ENCODE measurements at regions not wholly inside any gene's neighbourhood (a gene's known extent, or its start where the extent isn't known, plus 50 kb on each side); places are given as distances from the start of the nearest gene placed in this dataset.

- Histone ChIP-seq H3K4me1 (replicated peaks) (no peaks in the 10 kb centered on the region), H3K4me3 (no peak overlapping the region), H3K27ac (no peak overlapping the region), H3K27me3 (replicated peaks) (no peaks in the 10 kb centered on the region), H3K36me3 (no peaks in the 10 kb centered on the region), H3K9me3 (replicated peaks) (no peaks in the 10 kb centered on the region)
- no peak for DNase-seq (ENCODE audit: low read depth in 1 of 2, low spot score in 2 of 2)
Observed at GRCh38 chr4:124415146-124415545, 297.4 kb downstream of the ANKRD50 start.

GRCh38 chr4:124417371-124417770, 295.2 kb downstream of the ANKRD50 start:
- no peaks in the 10 kb centered on the region for H3K4me1 ChIP-seq (replicated peaks)
- no peaks in the 10 kb centered on the region for H3K27me3 ChIP-seq (replicated peaks)
- H3K9me3 ChIP-seq (replicated peaks): no peaks in the 10 kb centered on the region
- no peak overlapping the region for H3K4me3 ChIP-seq
- H3K36me3 ChIP-seq: no peaks in the 10 kb centered on the region
- no peak for DNase-seq (ENCODE audit: low read depth in 1 of 2, low spot score in 2 of 2)
- no peak overlapping the region for H3K27ac ChIP-seq

GRCh38 chr4:124420166-124420695, 292.3 kb downstream of the ANKRD50 start:
- Histone ChIP-seq H3K27me3 (replicated peaks) (no peaks in the 10 kb centered on the region), H3K36me3 (no peaks in the 10 kb centered on the region), H3K4me1 (replicated peaks) (no peaks in the 10 kb centered on the region), H3K4me3 (no peak overlapping the region), H3K27ac (no peak overlapping the region), H3K9me3 (replicated peaks) (no peaks in the 10 kb centered on the region)
- DNase-seq (ENCODE audit: low read depth in 1 of 2, low spot score in 2 of 2): no peak

GRCh38 chr4:124423160-124423559, 289.4 kb downstream of the ANKRD50 start:
- no peaks in the 10 kb centered on the region for H3K36me3 ChIP-seq
- H3K4me1 ChIP-seq (replicated peaks): no peaks in the 10 kb centered on the region
- H3K27me3 ChIP-seq (replicated peaks): no peaks in the 10 kb centered on the region
- no peak overlapping the region for H3K27ac ChIP-seq
- H3K4me3 ChIP-seq: no peak overlapping the region
- no peak for DNase-seq (ENCODE audit: low read depth in 1 of 2, low spot score in 2 of 2)
- H3K9me3 ChIP-seq (replicated peaks): no peaks in the 10 kb centered on the region

DNA sequence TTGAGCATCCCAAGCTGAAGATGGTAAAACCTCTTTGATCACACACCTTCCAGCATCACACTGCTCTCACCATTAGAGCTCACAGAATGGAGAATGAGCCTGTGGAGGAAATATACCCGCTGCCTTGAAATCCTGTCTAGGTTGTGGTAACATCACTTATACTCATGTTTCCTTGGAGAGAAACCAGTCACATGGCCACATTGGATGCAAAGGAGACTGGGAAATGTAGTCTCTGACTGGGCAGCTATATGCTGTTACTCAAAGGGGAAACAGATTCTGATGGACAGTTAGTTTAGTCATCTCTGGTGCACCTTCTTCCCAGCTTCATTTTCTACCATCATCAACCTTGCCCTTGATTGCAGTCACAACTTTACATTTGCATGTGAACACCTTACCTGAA, 286.3 kb downstream of the ANKRD50 start:
- H3K36me3 ChIP-seq: no peaks in the 10 kb centered on the region
- H3K27ac ChIP-seq: no peak overlapping the region
- no peaks in the 10 kb centered on the region for H3K9me3 ChIP-seq (replicated peaks)
- H3K27me3 ChIP-seq (replicated peaks): no peaks in the 10 kb centered on the region
- no peak overlapping the region for H3K4me3 ChIP-seq
- DNase-seq (ENCODE audit: low read depth in 1 of 2, low spot score in 2 of 2): no peak
- no peaks in the 10 kb centered on the region for H3K4me1 ChIP-seq (replicated peaks)

GRCh38 chr4:124427095-124427767, 285.3 kb downstream of the ANKRD50 start:
- H3K27ac ChIP-seq: no peak overlapping the region
- no peaks in the 10 kb centered on the region for H3K4me1 ChIP-seq (replicated peaks)
- H3K36me3 ChIP-seq: no peaks in the 10 kb centered on the region
- no peaks in the 10 kb centered on the region for H3K9me3 ChIP-seq (replicated peaks)
- no peak for DNase-seq (ENCODE audit: low read depth in 1 of 2, low spot score in 2 of 2)
- H3K4me3 ChIP-seq: no peak overlapping the region
- no peaks in the 10 kb centered on the region for H3K27me3 ChIP-seq (replicated peaks)

DNA sequence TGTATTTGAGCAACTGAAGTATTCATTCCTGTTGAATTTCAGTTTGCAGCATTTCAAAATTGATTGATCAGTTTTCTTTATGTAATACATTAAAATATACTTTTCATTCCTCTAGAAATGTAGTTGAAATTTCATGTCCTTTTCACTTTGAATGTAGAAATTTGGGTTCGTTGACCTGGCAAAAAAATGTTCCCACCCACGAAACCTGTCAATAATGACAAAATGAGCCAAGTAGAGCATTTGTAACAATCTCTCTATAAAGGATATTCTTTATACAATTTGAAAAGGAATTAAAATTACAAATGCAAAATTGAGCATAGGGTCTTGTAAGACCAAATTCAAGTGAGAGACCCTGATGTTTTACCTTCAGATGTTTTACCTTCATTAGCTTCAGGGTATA, 283.9 kb downstream of the ANKRD50 start:
- H3K4me1 ChIP-seq (replicated peaks): no peaks in the 10 kb centered on the region
- H3K4me3 ChIP-seq: no peak overlapping the region
- no peaks in the 10 kb centered on the region for H3K36me3 ChIP-seq
- H3K27ac ChIP-seq: no peak overlapping the region
- H3K9me3 ChIP-seq (replicated peaks): no peaks in the 10 kb centered on the region
- no peaks in the 10 kb centered on the region for H3K27me3 ChIP-seq (replicated peaks)
- DNase-seq (ENCODE audit: low read depth in 1 of 2, low spot score in 2 of 2): no peak

- Histone ChIP-seq H3K4me1 (replicated peaks) (no peaks in the 10 kb centered on the region), H3K4me3 (no peak overlapping the region), H3K36me3 (no peaks in the 10 kb centered on the region), H3K27me3 (replicated peaks) (no peaks in the 10 kb centered on the region), H3K9me3 (replicated peaks) (no peaks in the 10 kb centered on the region), H3K27ac (no peak overlapping the region)
- no peak for DNase-seq (ENCODE audit: low read depth in 1 of 2, low spot score in 2 of 2)
Observed at GRCh38 chr4:124429746-124430250, 282.7 kb downstream of the ANKRD50 start.

- Histone ChIP-seq H3K9me3 (replicated peaks) (no peaks in the 10 kb centered on the region), H3K27me3 (replicated peaks) (no peaks in the 10 kb centered on the region), H3K36me3 (no peaks in the 10 kb centered on the region), H3K27ac (no peak overlapping the region), H3K4me1 (replicated peaks) (no peaks in the 10 kb centered on the region), H3K4me3 (no peak overlapping the region)
- no peak for DNase-seq (ENCODE audit: low read depth in 1 of 2, low spot score in 2 of 2)
Observed at GRCh38 chr4:124431653-124432192, 280.8 kb downstream of the ANKRD50 start.

- no peak for DNase-seq (ENCODE audit: low read depth in 1 of 2, low spot score in 2 of 2)
- Histone ChIP-seq H3K36me3 (no peaks in the 10 kb centered on the region), H3K9me3 (replicated peaks) (no peaks in the 10 kb centered on the region), H3K4me1 (replicated peaks) (no peaks in the 10 kb centered on the region), H3K4me3 (no peak overlapping the region), H3K27ac (no peak overlapping the region), H3K27me3 (replicated peaks) (no peaks in the 10 kb centered on the region)
Observed at GRCh38 chr4:124432500-124432899, 280.0 kb downstream of the ANKRD50 start.

- Histone ChIP-seq H3K36me3 (no peaks in the 10 kb centered on the region), H3K27me3 (replicated peaks) (no peaks in the 10 kb centered on the region), H3K9me3 (replicated peaks) (no peaks in the 10 kb centered on the region), H3K4me1 (replicated peaks) (no peaks in the 10 kb centered on the region), H3K27ac (no peak overlapping the region), H3K4me3 (no peak overlapping the region)
- DNase-seq (ENCODE audit: low read depth in 1 of 2, low spot score in 2 of 2): no peak
Observed at GRCh38 chr4:124433044-124433443, 279.5 kb downstream of the ANKRD50 start.

DNA sequence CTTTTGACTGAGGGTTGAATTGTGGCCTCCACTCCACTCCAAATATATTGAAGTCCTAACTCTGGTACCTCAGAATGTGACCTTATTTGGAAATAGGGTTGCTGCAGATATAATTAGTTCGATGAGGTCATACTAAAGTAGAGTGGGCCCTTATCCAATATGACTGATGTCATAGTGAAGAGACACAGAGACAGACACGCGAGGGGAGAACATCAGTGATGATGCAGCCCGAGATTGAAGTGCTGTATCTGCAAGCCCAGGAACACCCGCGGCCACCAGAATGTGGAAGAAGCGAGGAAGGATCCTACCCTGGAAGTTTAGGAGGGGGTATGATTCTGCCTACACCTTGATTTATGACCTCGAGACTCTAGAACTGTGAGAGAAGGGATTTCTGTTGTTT, 279.0 kb downstream of the ANKRD50 start:
- no peaks in the 10 kb centered on the region for H3K27me3 ChIP-seq (replicated peaks)
- no peaks in the 10 kb centered on the region for H3K36me3 ChIP-seq
- DNase-seq (ENCODE audit: low read depth in 1 of 2, low spot score in 2 of 2): no peak
- no peak overlapping the region for H3K4me3 ChIP-seq
- H3K4me1 ChIP-seq (replicated peaks): no peaks in the 10 kb centered on the region
- H3K27ac ChIP-seq: no peak overlapping the region
- no peaks in the 10 kb centered on the region for H3K9me3 ChIP-seq (replicated peaks)

DNA sequence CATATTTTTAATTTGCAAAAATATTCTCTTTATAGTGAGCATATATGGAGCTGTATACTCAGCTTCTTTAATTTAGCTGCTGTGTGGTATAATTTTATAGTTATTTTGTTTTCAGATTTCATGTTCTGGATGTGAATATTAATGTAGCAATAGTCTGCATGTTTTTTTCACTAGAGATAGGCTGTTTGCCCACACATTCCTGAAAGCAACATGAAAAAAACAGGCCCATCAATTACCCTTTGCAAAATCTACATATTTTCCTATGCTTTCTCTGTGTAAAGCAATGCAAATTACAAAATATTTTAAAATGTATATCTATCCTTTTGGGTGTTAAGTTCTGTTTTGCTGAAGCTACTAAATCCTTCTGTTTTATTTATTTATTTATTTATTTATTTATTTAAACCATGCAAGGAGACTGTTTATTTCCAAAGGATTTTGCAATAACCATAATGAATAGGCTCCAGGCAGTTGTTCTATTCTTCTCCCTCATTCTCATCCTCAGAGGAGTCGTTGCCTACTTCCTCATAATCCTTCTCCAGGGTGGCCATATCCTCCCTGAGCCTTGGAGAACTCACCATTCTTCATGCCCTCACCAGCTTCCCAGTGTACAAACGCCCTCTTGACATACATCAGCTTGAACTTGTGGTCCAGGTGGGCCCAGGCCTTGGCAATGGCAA, 277.1 kb downstream of the ANKRD50 start:
- Histone ChIP-seq H3K36me3 (no peaks in the 10 kb centered on the region), H3K4me1 (replicated peaks) (no peaks in the 10 kb centered on the region), H3K9me3 (replicated peaks) (no peaks in the 10 kb centered on the region), H3K27me3 (replicated peaks) (no peaks in the 10 kb centered on the region), H3K27ac (no peak overlapping the region), H3K4me3 (no peak overlapping the region)
- DNase-seq (ENCODE audit: low read depth in 1 of 2, low spot score in 2 of 2): no peak

DNA sequence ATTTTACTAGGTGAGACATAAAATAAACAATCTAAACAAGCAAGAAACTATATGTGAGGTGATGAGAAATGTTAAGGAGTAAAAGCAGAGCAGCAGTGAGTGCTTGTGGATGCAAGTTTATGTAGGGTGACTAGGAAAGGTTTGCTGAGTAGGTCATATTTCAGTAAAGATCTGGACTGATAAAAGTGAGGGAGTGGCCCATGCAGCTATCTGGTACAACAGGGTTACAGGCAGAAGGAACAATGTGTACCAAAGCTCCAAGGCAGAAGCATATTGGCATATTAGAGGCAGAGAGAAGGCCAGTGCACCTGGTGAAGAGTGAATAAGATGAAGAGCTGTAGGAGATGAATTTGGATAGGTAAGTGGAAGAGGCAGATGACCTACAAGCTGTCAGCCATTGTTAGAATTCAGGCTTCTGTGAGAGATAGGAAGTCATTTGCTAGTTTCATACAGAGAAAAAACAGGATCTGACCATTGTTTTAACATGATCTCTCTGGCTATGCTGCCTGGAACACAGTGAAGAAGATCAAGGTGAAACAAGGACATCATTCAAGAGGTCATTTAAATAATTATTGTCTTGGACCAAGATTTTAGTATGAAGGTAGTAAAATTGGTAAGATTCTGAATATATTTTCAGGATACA, 274.6 kb downstream of the ANKRD50 start:
- no peaks in the 10 kb centered on the region for H3K27me3 ChIP-seq (replicated peaks)
- no peak overlapping the region for H3K4me3 ChIP-seq
- no peaks in the 10 kb centered on the region for H3K36me3 ChIP-seq
- H3K4me1 ChIP-seq (replicated peaks): no peaks in the 10 kb centered on the region
- H3K9me3 ChIP-seq (replicated peaks): no peaks in the 10 kb centered on the region
- DNase-seq (ENCODE audit: low read depth in 1 of 2, low spot score in 2 of 2): no peak
- no peak overlapping the region for H3K27ac ChIP-seq

Data from SJSA1 (cell line).